Ovary (tissue), 7 donors: ENCODE measurements at regions not wholly inside any gene's neighbourhood (a gene's known extent, or its start where the extent isn't known, plus 50 kb on each side); places are given as distances from the start of the nearest gene placed in this dataset.

Source experiments
- DNase-seq, 5 donors: peaks; one replicate each; pipeline ENCODE4 v3.0.0-alpha.2; 2019 to 2020
- H3K27ac ChIP-seq, 2 donors: fragments of 200-600 bp; one replicate each; pipeline versions ENCODE4 v1.5.1 to v1.8.0; 2019 to 2022
- H3K27me3 ChIP-seq: fragments of 200-600 bp; one replicate; pipeline ENCODE4 v1.8.0; 2022
- H3K36me3 ChIP-seq: fragments of 200-600 bp; sonication (generic); one replicate; pipeline ENCODE4 v1.5.1; 2019
- H3K4me1 ChIP-seq: one replicate; pipeline ENCODE4 v1.8.1; 2013; ENCODE audit warnings: mild to moderate bottlenecking, moderate library complexity; ENCODE audit not compliant: insufficient read depth
- H3K4me3 ChIP-seq: fragments of 200-600 bp; sonication (generic); one replicate; pipeline ENCODE4 v1.5.1; 2017
- H3K9me3 ChIP-seq, 2 donors: fragments of 200-600 bp in 1 of 2; sonication (generic) in 1 of 2; one replicate each; pipeline versions ENCODE4 v1.5.1 to v1.8.1; 2013 to 2019; ENCODE audit warnings: mild to moderate bottlenecking in 1 of 2, moderate library complexity in 1 of 2
- CTCF ChIP-seq, 3 donors: fragments of 450-650 bp in 2 of 3; fragments of 200-600 bp in 1 of 3; IDR thresholded peaks; one replicate each; pipeline versions ENCODE4 v1.5.1 to v1.8.0; 2016 to 2022; ENCODE audit warnings: antibody characterized with exemption in 3 of 3, mild to moderate bottlenecking in 1 of 3
- EP300 ChIP-seq: sonication (generic); formaldehyde crosslinking; IDR thresholded peaks from one replicate; pipeline ENCODE4 v1.6.1; 2017; ENCODE audit warnings: antibody characterized with exemption
- POLR2A ChIP-seq: fragments of 450-650 bp; IDR thresholded peaks from one replicate; pipeline ENCODE4 v1.6.1; 2017; ENCODE audit warnings: antibody characterized with exemption, mild to moderate bottlenecking, moderate library complexity
- WGBS, 3 donors: extraction: QIAGEN DNeasy Blood & Tissue Kit in 1 of 3; methylation state at CpG; one replicate each; pipeline versions ENCODE4 v1.1.5 to v1.1.7; 2013 to 2017; 5-methylcytosine and 5-hydroxymethylcytosine counted together
- intact Hi-C, 4 donors: fragments of 100-400 bp; cut with DNase I; formaldehyde crosslinking; loops; one replicate each; pipeline versions ENCODE4 v1.11.0 to v1.15.1; 2022 to 2023
- donor health status: DM: no; HTN: no; CAD: no; lungs with moderate emphysema.
- donor health status: DM: no; HTN: no; CAD: no.
- donor health status: Bipolar disorder and iron deficiency.
- donor health status: DM: no; HTN: no; CAD: no.
- donor health status: DM: yes; HTN: yes; CAD: no.

DNA sequence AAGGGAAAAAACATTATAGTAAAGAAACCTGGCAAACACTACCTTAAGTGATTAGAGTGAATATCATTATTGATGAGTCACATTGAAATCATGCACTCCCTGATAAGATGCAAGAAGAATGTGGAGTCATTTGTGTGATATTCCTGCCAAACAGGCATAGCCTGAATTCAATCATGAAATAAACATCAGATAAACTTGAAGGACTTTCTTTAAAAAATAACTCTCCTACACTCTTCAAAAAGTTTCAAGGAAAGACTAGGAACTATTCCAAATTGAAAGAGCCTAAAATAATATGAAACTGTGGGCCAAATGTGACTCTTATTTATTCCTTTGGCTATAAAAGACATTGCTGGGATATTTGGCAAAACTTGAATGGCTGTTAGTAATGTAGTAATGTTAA, 625.7 kb upstream of the LMCD1 start:
- Histone ChIP-seq H3K4me1 (peaks cover 2% of the 10 kb centered on the region), H3K27ac (no peak overlapping the region), H3K36me3 (no peaks in the 10 kb centered on the region), H3K4me3 (no peak overlapping the region), H3K27me3 (no peaks in the 10 kb centered on the region), H3K9me3 (no peaks in the 10 kb centered on the region)
- DNase-seq = no peak
- no peak for TF ChIP-seq POLR2A
- no peak for TF ChIP-seq CTCF (IDR thresholded peaks at IDR 0.05)
- intact Hi-C loops = no loop called here

GRCh38 chr3:7876741-7877297, 624.8 kb upstream of the LMCD1 start:
- DNase-seq = no peak
- Histone ChIP-seq H3K27ac (no peak overlapping the region), H3K9me3 (no peaks in the 10 kb centered on the region), H3K4me3 (no peak overlapping the region), H3K27me3 (no peaks in the 10 kb centered on the region), H3K36me3 (no peaks in the 10 kb centered on the region), H3K4me1 (peaks cover 2% of the 10 kb centered on the region)
- intact Hi-C loops = no loop called here
- WGBS, 3 donors = 42 to 59% (median 50%) methylated on average over 3 of the region's 3 CpGs
- TF ChIP-seq CTCF (IDR thresholded peaks at IDR 0.05) = no peak
- TF ChIP-seq POLR2A = no peak
- no peak for TF ChIP-seq EP300

DNA sequence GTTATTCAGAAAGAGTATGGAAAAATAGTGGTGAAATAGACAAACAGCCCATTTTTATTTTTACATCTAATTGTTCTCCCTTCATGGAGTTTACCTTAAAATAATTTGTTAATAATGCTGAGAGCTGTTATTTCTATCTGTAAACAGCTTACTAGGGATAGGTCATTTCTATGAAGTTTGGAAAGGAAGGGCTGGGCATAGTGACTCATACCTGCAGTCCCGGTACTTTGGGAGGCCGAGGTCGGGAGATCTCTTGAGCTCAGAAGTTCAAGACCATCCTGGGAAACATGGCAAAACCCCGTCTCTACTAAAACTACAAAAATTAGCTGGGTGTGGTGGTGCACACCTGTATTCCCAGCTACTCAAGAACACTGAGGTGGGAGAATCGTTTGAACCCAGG, 624.3 kb upstream of the LMCD1 start:
- no peak for TF ChIP-seq CTCF (IDR thresholded peaks at IDR 0.05)
- TF ChIP-seq POLR2A = no peak
- no peak for TF ChIP-seq EP300
- no peak for DNase-seq
- intact Hi-C loops = no loop called here
- 79 to 85% (median 84%) methylated on average over 5 of the region's 5 CpGs for WGBS, 3 donors
- H3K27ac ChIP-seq = no peak overlapping the region
- H3K36me3 ChIP-seq = no peaks in the 10 kb centered on the region
- peaks cover 2% of the 10 kb centered on the region for H3K4me1 ChIP-seq
- no peaks in the 10 kb centered on the region for H3K27me3 ChIP-seq
- H3K9me3 ChIP-seq = no peaks in the 10 kb centered on the region
- H3K4me3 ChIP-seq = no peak overlapping the region

DNA sequence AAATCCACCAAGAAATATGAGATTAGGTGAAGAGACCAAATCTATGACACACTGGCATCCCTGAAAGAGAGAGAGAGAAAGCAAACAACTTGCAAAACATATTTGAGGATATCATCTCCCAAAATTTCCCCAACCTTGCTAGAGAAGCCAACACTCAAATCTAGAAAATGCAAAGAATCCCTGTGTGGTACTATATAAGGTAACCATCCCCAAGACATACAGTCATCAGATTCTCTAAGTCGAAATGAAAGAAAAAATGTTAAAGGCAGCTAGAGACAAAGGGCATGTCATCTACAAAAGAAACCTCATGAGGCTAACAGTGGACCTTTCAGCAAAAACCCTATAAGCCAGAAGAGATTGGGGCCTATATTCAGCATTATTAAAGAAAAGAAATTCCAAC, 622.1 kb upstream of the LMCD1 start:
- no peak for TF ChIP-seq CTCF (IDR thresholded peaks at IDR 0.05)
- no peak for TF ChIP-seq EP300
- no peak for TF ChIP-seq POLR2A
- no peaks in the 10 kb centered on the region for H3K36me3 ChIP-seq
- no peak overlapping the region for H3K4me3 ChIP-seq
- H3K27me3 ChIP-seq = no peaks in the 10 kb centered on the region
- H3K27ac ChIP-seq = no peak overlapping the region
- H3K4me1 ChIP-seq = peaks cover 2% of the 10 kb centered on the region
- no peak for DNase-seq
- intact Hi-C loops = no loop called here
- H3K9me3 ChIP-seq = no peaks in the 10 kb centered on the region
- WGBS, 3 donors = 80 to 95% (median 93%) methylated on average over 1 of the region's 1 CpG

DNA sequence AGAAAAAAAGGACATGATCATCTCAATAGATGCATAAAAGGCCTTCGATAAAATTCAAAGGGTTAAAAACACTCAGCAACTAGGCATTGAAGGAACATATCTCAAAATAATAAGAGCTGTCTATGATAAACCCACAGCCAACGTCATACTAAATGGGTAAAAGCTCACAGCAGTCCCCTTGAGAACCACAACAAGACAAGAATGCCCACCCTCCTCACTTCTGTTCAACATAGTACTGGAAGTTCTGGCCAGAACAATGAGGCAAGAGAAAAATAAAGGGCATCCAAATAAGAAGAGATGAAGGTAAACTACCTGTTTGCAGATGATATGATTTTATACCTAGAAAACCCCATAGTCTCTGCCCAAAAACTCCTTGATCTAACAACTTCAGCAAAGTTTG, 619.7 kb upstream of the LMCD1 start:
- intact Hi-C loops = no loop called here
- WGBS, 3 donors = 81 to 93% (median 88%) methylated on average over 2 of the region's 2 CpGs
- no peak overlapping the region for H3K27ac ChIP-seq

More for the DNA sequence above, 619.7 kb upstream of the LMCD1 start:
- DNase-seq = no peak
- no peaks in the 10 kb centered on the region for H3K9me3 ChIP-seq
- H3K36me3 ChIP-seq = no peaks in the 10 kb centered on the region
- TF ChIP-seq EP300 (no peak), CTCF (IDR thresholded peaks at IDR 0.05) (no peak), POLR2A (no peak)
- H3K27me3 ChIP-seq = no peaks in the 10 kb centered on the region
- no peaks in the 10 kb centered on the region for H3K4me1 ChIP-seq
- no peak overlapping the region for H3K4me3 ChIP-seq
